CD14-positive monocyte (primary cell): ENCODE measurements at regions not wholly inside any gene's neighbourhood (a gene's known extent, or its start where the extent isn't known, plus 50 kb on each side); places are given as distances from the start of the nearest gene placed in this dataset.
A peak's percentile ranks its signal among the peaks of the same experiment; 100 is the strongest.

Experiments
- DNase-seq, 3 donors: peaks; one replicate each; pipeline ENCODE4 v3.0.0-alpha.2; 2011 to 2022
- H2AFZ ChIP-seq: 2 replicates; pipeline ENCODE4 v1.6.0; 2012; ENCODE audit warnings: mild to moderate bottlenecking, low read depth, low read length, inconsistent platforms; ENCODE audit not compliant: insufficient read depth, poor library complexity, severe bottlenecking
- H3K27ac ChIP-seq, 2 donors: 1 replicate in 1 of 2; 2 replicates in 1 of 2; pipeline ENCODE4 v1.5.1; 2012 to 2013; ENCODE audit warnings: low read length in 2 of 2, control low read depth in 1 of 2, inconsistent platforms in 1 of 2, low read depth in 1 of 2, mild to moderate bottlenecking in 1 of 2
- H3K27me3 ChIP-seq, 2 donors: one replicate each; pipeline versions ENCODE4 v1.6.0 to v1.6.1; 2011 to 2013; ENCODE audit warnings: low read length in 2 of 2; ENCODE audit not compliant: control insufficient read depth in 2 of 2, insufficient read depth in 2 of 2
- H3K36me3 ChIP-seq, 2 donors: replicated peaks in 1 of 2; 1 replicate in 1 of 2; 2 replicates in 1 of 2; pipeline versions ENCODE4 v1.5.1 to v1.6.1; 2012 to 2013; ENCODE audit warnings: low read length in 2 of 2, control low read depth in 1 of 2, inconsistent platforms in 1 of 2, mild to moderate bottlenecking in 1 of 2; ENCODE audit not compliant: insufficient read depth in 2 of 2, control insufficient read depth in 1 of 2
- H3K4me1 ChIP-seq, 2 donors: 1 replicate in 1 of 2; 2 replicates in 1 of 2; pipeline versions ENCODE4 v1.5.1 to v1.6.1; 2012 to 2013; ENCODE audit warnings: low read length in 2 of 2, control low read depth in 1 of 2, inconsistent platforms in 1 of 2, mild to moderate bottlenecking in 1 of 2, moderate library complexity in 1 of 2; ENCODE audit not compliant: insufficient read depth in 2 of 2, control insufficient read depth in 1 of 2
- H3K4me2 ChIP-seq: replicated peaks from 2 replicates; pipeline ENCODE3; 2012; ENCODE audit warnings: low read length, moderate library complexity, mild to moderate bottlenecking; ENCODE audit not compliant: poor library complexity, severe bottlenecking; ENCODE audit errors: extremely low read depth
- H3K4me3 ChIP-seq, 3 experiments: fragments of 200-600 bp in 1 of 3; sonication (generic) in 1 of 3; replicated peaks in 1 of 3; 1 replicate in 2 of 3; 2 replicates in 1 of 3; pipeline ENCODE4 v1.5.1; 2011 to 2013; ENCODE audit warnings: low read length in 3 of 3, mild to moderate bottlenecking in 3 of 3, control low read depth in 2 of 3, low read depth in 2 of 3, inconsistent platforms in 1 of 3, moderate library complexity in 1 of 3
- H3K79me2 ChIP-seq: 2 replicates; pipeline ENCODE4 v1.6.0; 2012; ENCODE audit warnings: mild to moderate bottlenecking, control low read depth, inconsistent platforms, low read length, moderate library complexity; ENCODE audit not compliant: insufficient read depth
- H3K9ac ChIP-seq: 2 replicates; pipeline ENCODE4 v1.6.0; 2017; ENCODE audit warnings: low read length, mild to moderate bottlenecking; ENCODE audit not compliant: insufficient read depth, poor library complexity, severe bottlenecking
- H3K9me3 ChIP-seq, 2 donors: replicated peaks in 1 of 2; 1 replicate in 1 of 2; 2 replicates in 1 of 2; pipeline versions ENCODE4 v1.5.1 to v1.6.1; 2012 to 2013; ENCODE audit warnings: low read length in 2 of 2, control low read depth in 1 of 2; ENCODE audit not compliant: control insufficient read depth in 1 of 2, insufficient read depth in 1 of 2
- H4K20me1 ChIP-seq: 2 replicates; pipeline ENCODE4 v1.6.0; 2012; ENCODE audit warnings: mild to moderate bottlenecking, low read length, control low read depth, moderate library complexity; ENCODE audit not compliant: insufficient read depth
- H3K27ac Mint-ChIP-seq, 7 donors: one replicate each; pipeline ENCODE4 v1.8.0; 2020; ENCODE audit warnings: mild to moderate bottlenecking in 7 of 7, mixed read lengths in 7 of 7, moderate library complexity in 6 of 7, inconsistent platforms in 2 of 7
- H3K27me3 Mint-ChIP-seq, 3 donors: one replicate each; pipeline ENCODE4 v1.8.0; 2021 to 2022; ENCODE audit warnings: low read depth in 3 of 3, mild to moderate bottlenecking in 3 of 3, mixed read lengths in 3 of 3, moderate library complexity in 3 of 3, inconsistent platforms in 1 of 3
- H3K36me3 Mint-ChIP-seq, 2 donors: one replicate each; pipeline ENCODE4 v1.8.0; 2020; ENCODE audit warnings: mixed read lengths in 2 of 2, inconsistent platforms in 1 of 2, mild to moderate bottlenecking in 1 of 2
- H3K4me1 Mint-ChIP-seq: one replicate; pipeline ENCODE4 v1.8.0; 2020; ENCODE audit warnings: mild to moderate bottlenecking, mixed read lengths
- H3K4me3 Mint-ChIP-seq, 2 donors: one replicate each; pipeline ENCODE4 v1.8.0; 2020; ENCODE audit warnings: mild to moderate bottlenecking in 2 of 2, mixed read lengths in 2 of 2, moderate library complexity in 1 of 2
- H3K9me3 Mint-ChIP-seq, 7 donors: one replicate each; pipeline ENCODE4 v1.8.0; 2020 to 2022; ENCODE audit warnings: mixed read lengths in 7 of 7, mild to moderate bottlenecking in 6 of 7, moderate library complexity in 6 of 7, inconsistent platforms in 2 of 7
- CTCF ChIP-seq: fragments of 200-600 bp; IDR thresholded peaks from one replicate; pipeline ENCODE4 v1.8.0; 2022; ENCODE audit warnings: antibody characterized with exemption, mild to moderate bottlenecking
- WGBS: methylation state at CpG from one replicate; pipeline ENCODE4 v1.1.5; 2013; ENCODE audit warnings: missing lambda C conversion rate; ENCODE audit not compliant: insufficient coverage; 5-methylcytosine and 5-hydroxymethylcytosine counted together
- intact Hi-C, 2 donors: fragments of 100-400 bp; cut with micrococcal nuclease; formaldehyde crosslinking; loops; one replicate each; pipeline versions ENCODE4 v1.15.0 to v1.15.1; 2023

GRCh38 chr17:69637446-69638156, 223.1 kb downstream of the MAP2K6 start:
- no peaks in the 10 kb centered on the region for H3K9me3 ChIP-seq
- no peak for TF ChIP-seq CTCF
- peaks cover 0 to 1% (median 0%) of the 10 kb centered on the region in 3 donors for H3K27me3 Mint-ChIP-seq
- 100% methylated on average over 2 of the region's 4 CpGs for WGBS
- H3K27me3 ChIP-seq, result no peaks in the 10 kb centered on the region
- H3K79me2 ChIP-seq, result no peaks in the 10 kb centered on the region
- H3K4me3 ChIP-seq, result no peak overlapping the region
- no peak overlapping the region for H3K4me2 ChIP-seq
- H4K20me1 ChIP-seq, result no peaks in the 10 kb centered on the region
- no peaks in the 10 kb centered on the region for H3K36me3 ChIP-seq
- H3K4me1 ChIP-seq, result no peaks in the 10 kb centered on the region
- intact Hi-C loops, result loop anchor here in 1 of 2 donors (2.0 kb wide), 1 partner anchor 29 kb away; no protein-coding TSS in a partner anchor
- H2AFZ ChIP-seq, result no peak overlapping the region
- no peaks in the 10 kb centered on the region for H3K4me1 Mint-ChIP-seq
- H3K9ac ChIP-seq, result no peak overlapping the region
- no peak overlapping the region for H3K27ac ChIP-seq
- peak overlapping the region in 1 of 7 donors; percentile 5 for H3K27ac Mint-ChIP-seq
- DNase-seq, result no peak
- no peaks in the 10 kb centered on the region for H3K36me3 Mint-ChIP-seq
- peaks cover 0 to 2% (median 0%) of the 10 kb centered on the region in 7 donors for H3K9me3 Mint-ChIP-seq
- H3K4me3 Mint-ChIP-seq, result no peak overlapping the region

GRCh38 chr17:69639096-69639495, 224.6 kb downstream of the MAP2K6 start:
- Mint-ChIP-seq H3K4me1 (no peaks in the 10 kb centered on the region), H3K9me3 (no peaks in the 10 kb centered on the region), H3K4me3 (no peak overlapping the region), H3K36me3 (no peaks in the 10 kb centered on the region), H3K27me3 (peaks cover 0 to 1% (median 0%) of the 10 kb centered on the region in 3 donors), H3K27ac (no peak overlapping the region)
- no peaks in the 10 kb centered on the region for H3K9me3 ChIP-seq
- no peak overlapping the region for H3K27ac ChIP-seq
- no peaks in the 10 kb centered on the region for H4K20me1 ChIP-seq
- no peak for TF ChIP-seq CTCF
- H3K27me3 ChIP-seq, result no peaks in the 10 kb centered on the region
- no peak overlapping the region for H3K9ac ChIP-seq
- H2AFZ ChIP-seq, result no peak overlapping the region
- intact Hi-C loops, result loop anchor here in 1 of 2 donors (2.0 kb wide), 1 partner anchor 30 kb away; no protein-coding TSS in a partner anchor
- no peak overlapping the region for H3K4me3 ChIP-seq
- no peaks in the 10 kb centered on the region for H3K79me2 ChIP-seq
- no peaks in the 10 kb centered on the region for H3K36me3 ChIP-seq
- WGBS, result no CpG with 5 or more reads among the region's 1 CpG
- no peak for DNase-seq
- no peak overlapping the region for H3K4me2 ChIP-seq
- no peaks in the 10 kb centered on the region for H3K4me1 ChIP-seq
